RWPE2 (cell line): ENCODE measurements at regions not wholly inside any gene's neighbourhood (a gene's known extent, or its start where the extent isn't known, plus 50 kb on each side); places are given as distances from the start of the nearest gene placed in this dataset.

Experiments used
- ATAC-seq: fragments of 200-7000 bp; cut with Tn5 transposase; 3 replicates; pipeline ENCODE4 v1.9.1; 2021; ENCODE audit warnings: low read depth
- DNase-seq: peaks from one replicate; pipeline ENCODE4 v3.0.0-alpha.2; 2020; ENCODE audit warnings: low spot score
- H3K27ac ChIP-seq: fragments of 450-650 bp; 2 replicates; pipeline ENCODE4 v1.5.1; 2017; ENCODE audit warnings: mild to moderate bottlenecking; ENCODE audit not compliant: poor library complexity, severe bottlenecking
- H3K27me3 ChIP-seq: fragments of 250-450 bp; sonication (Bioruptor Pico); 2 replicates; pipeline ENCODE4 v1.5.1; 2021; ENCODE audit warnings: mild to moderate bottlenecking, moderate library complexity; ENCODE audit not compliant: insufficient read depth, poor library complexity, severe bottlenecking
- H3K36me3 ChIP-seq: fragments of 250-450 bp; sonication (Bioruptor Pico); 2 replicates; pipeline ENCODE4 v1.5.1; 2020; ENCODE audit warnings: low read depth, mild to moderate bottlenecking, moderate library complexity
- H3K4me1 ChIP-seq: fragments of 250-450 bp; sonication (Bioruptor Pico); 2 replicates; pipeline ENCODE4 v1.5.1; 2021; ENCODE audit warnings: mild to moderate bottlenecking, moderate library complexity; ENCODE audit not compliant: insufficient read depth, poor library complexity, severe bottlenecking
- H3K4me3 ChIP-seq: fragments of 250-450 bp; sonication (Bioruptor Pico); 2 replicates; pipeline ENCODE4 v1.5.1; 2021; ENCODE audit warnings: mild to moderate bottlenecking, moderate library complexity; ENCODE audit not compliant: severe bottlenecking
- H3K9me3 ChIP-seq: fragments of 250-450 bp; sonication (Bioruptor Pico); 2 replicates; pipeline ENCODE4 v1.5.1; 2021; ENCODE audit warnings: mild to moderate bottlenecking, moderate library complexity; ENCODE audit not compliant: severe bottlenecking
- CTCF ChIP-seq: fragments of 450-650 bp; IDR thresholded peaks from one replicate; pipeline ENCODE4 v1.5.1; 2017; ENCODE audit warnings: mild to moderate bottlenecking, moderate library complexity; ENCODE audit not compliant: poor library complexity, severe bottlenecking

DNA sequence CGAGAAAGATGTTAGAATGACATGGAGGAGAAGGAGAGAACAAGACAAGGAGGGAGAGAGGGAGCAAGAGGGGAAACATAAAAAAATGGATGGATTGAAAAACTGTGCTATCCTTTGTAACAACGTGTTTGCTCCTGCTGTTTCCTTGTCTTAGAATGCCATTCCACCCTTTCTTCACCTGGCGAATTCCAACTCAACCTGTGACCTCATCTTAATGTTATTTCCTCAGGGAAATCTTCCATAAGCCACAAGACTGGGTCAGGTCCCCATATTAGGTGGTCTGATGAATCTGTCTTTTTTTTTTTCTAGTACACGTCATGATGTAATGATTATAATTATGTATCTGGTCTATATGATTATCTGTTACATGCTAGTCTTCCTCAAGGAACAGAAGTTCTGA is 195.0 kb upstream of the MAF start:
- DNase-seq (no peak), ATAC-seq (peak; percentile 41; the same call in 1 of the 3 replicates)
- no peak for TF ChIP-seq CTCF
- peaks cover 8% of the 10 kb centered on the region for H3K4me1 ChIP-seq
- no peaks in the 10 kb centered on the region for H3K36me3 ChIP-seq
- no peak overlapping the region for H3K4me3 ChIP-seq
- no peaks in the 10 kb centered on the region for H3K9me3 ChIP-seq
- no peak overlapping the region for H3K27ac ChIP-seq
- H3K27me3 ChIP-seq: no peaks in the 10 kb centered on the region

- DNase-seq (no peak), ATAC-seq (no peak)
- no peaks in the 10 kb centered on the region for H3K9me3 ChIP-seq
- H3K4me1 ChIP-seq: peaks cover 8% of the 10 kb centered on the region
- no peaks in the 10 kb centered on the region for H3K27me3 ChIP-seq
- no peaks in the 10 kb centered on the region for H3K36me3 ChIP-seq
- no peak overlapping the region for H3K4me3 ChIP-seq
- TF ChIP-seq CTCF: no peak
- H3K27ac ChIP-seq: no peak overlapping the region
Measured at GRCh38 chr16:79794941-79795340, 194.4 kb upstream of the MAF start.

DNA sequence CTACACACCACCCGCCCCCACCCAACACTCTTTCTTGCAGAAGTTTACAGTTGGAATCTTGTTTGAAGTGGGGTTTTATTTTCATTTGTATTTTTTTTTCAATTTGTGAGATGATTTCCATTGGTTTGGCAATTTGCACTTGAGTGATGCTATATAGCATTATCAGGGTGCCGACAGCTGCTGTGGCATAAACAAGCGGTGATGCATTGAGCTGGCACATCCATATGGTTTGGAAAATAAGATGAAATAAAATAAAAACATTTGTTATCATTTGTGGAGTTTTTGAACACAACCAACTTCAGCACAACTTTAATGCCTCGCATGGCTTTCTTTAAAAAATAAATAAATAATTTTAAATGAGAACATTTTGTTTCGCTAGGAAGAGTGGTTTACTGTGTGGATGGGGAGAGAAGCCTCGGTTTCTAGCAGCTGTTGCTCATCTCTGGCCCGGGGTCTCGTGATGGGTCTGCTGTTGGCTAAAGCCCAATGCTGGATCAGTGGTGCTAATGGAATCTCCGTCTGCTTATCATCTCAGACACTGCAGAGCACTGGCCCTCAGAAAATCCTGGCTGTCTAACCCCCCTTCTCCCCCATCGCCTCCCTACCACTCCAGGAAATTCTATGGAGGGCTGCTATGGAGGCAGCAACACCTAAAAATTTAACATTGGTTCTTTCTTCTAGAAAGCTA is 192.3 kb upstream of the MAF start:
- no peak overlapping the region for H3K4me3 ChIP-seq
- DNase-seq: no peak
- no peak for TF ChIP-seq CTCF

DNA sequence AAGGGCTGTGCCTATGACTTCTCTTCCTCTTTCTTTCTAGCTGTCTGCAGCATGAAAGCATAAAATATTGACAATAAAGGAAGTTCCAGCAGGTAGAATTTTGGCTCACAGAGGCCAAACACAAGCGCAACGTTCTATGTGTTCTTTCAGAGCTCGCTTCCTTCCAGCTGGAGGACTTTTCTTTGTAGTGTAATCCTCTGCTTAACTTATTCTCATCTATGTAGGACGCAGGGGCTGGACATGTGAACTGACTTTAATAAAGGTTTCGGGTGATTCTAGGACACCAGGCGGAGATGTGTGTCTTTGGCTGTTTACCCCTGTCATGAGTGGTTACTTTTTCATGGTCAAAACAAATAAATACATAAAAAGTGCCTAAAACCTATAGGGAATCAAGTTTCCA is 191.5 kb upstream of the MAF start:
- H3K27me3 ChIP-seq: no peaks in the 10 kb centered on the region
- H3K36me3 ChIP-seq: no peaks in the 10 kb centered on the region
- H3K4me3 ChIP-seq: no peak overlapping the region
- H3K9me3 ChIP-seq: no peaks in the 10 kb centered on the region
- peaks cover 8% of the 10 kb centered on the region for H3K4me1 ChIP-seq
- no peak for DNase-seq
- no peak for TF ChIP-seq CTCF
- H3K27ac ChIP-seq: no peak overlapping the region
- no peak for ATAC-seq

More for the DNA sequence above, 192.3 kb upstream of the MAF start:
- ATAC-seq: no peak
- Histone ChIP-seq H3K36me3 (no peaks in the 10 kb centered on the region), H3K9me3 (no peaks in the 10 kb centered on the region), H3K27ac (no peak overlapping the region), H3K4me1 (peaks cover 8% of the 10 kb centered on the region), H3K27me3 (no peaks in the 10 kb centered on the region)

DNA sequence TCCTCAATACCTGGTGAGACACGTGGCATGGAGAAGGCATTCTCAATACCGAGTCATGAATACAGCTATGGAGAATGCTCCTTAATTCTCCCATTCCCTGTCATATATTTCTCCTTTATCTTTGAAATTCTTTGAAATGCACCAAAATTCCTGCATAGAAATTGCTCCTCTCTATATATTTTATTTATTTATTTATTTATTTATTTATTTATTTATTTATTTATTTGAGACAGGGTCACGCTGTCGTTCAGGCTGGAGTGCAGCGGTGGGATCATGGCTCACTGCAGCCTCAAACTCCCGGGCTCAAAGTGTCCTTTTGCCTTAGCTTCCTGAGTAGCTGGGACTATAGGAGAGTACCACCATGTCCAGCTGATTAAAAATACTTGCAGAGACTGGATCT is 190.3 kb upstream of the MAF start:
- ATAC-seq (no peak), DNase-seq (no peak)
- Histone ChIP-seq H3K4me3 (no peak overlapping the region), H3K9me3 (no peaks in the 10 kb centered on the region), H3K27ac (no peak overlapping the region), H3K36me3 (no peaks in the 10 kb centered on the region), H3K4me1 (peaks cover 7% of the 10 kb centered on the region), H3K27me3 (no peaks in the 10 kb centered on the region)
- TF ChIP-seq CTCF: no peak
